Anterior cingulate cortex (tissue), 58 donors: ENCODE measurements at regions not wholly inside any gene's neighbourhood (a gene's known extent, or its start where the extent isn't known, plus 50 kb on each side); places are given as distances from the start of the nearest gene placed in this dataset.
A peak's percentile ranks its signal among the peaks of the same experiment; 100 is the strongest.
"Not testable (repeated sequence)": the region's sequence is repeated elsewhere in the genome, so short reads cannot be mapped to it uniquely, and the experiment has no call there.

Experiments
- DNase-seq, 58 donors: peaks; one replicate each; lab custom pipeline; 2025; lab: John Stamatoyannopoulos, UW

DNA sequence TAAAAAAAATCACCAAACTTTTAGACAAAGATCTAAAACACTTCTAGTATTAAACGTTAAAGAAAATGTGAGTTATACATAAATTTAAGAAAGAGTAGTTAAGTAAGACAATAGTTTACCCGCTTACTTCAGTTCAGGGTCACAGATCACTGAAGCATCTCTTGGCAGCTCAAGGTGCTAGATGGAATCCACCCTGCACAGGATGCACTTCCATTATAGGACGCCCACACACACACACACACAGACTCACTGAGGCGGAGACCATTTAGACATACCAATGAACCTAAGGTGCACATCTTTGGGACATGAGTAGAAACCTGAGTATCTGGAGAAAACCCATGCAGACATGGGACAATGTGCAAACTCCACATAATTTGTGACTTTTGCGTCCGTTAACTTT is 630.6 kb upstream of the ZNF804A start:
- no peak for DNase-seq

DNA sequence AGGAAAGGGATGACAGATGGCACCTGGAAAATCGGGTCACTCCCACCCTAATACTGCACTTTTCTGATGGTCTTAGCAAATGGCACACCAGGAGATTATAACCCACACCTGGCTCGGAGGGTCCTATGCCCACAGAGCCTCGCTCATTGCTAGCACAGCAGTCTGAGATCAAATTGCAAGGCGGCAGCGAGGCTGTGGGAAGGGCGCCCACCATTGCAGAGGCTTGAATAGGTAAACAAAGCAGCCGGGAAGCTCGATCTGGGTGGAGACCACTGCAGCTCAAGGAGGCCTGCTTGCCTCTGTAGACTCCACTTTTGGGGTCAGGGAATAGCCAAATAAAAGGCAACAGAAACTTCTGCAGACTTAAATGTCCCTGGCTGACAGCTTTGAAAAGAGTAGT is 622.7 kb upstream of the ZNF804A start:
- not testable (repeated sequence) for DNase-seq

DNA sequence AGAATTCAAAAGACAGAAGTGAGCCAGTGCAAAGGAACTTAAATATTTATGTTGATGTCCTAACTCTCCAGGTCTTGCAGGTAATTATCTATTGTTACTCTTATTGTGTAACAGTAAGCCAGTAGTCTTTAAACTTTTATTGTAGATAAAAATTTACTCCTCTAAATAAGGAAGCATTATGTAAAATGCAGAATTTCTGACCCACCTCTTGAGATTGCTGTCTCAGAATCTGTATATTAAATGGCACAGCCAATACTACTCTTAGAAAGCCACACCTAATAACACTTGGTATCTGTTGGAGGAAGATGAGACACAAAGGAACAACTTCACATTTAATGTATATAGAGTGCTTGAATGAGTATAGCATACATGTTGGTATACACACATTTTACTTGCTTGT is 613.5 kb upstream of the ZNF804A start:
- DNase-seq, result no peak

DNA sequence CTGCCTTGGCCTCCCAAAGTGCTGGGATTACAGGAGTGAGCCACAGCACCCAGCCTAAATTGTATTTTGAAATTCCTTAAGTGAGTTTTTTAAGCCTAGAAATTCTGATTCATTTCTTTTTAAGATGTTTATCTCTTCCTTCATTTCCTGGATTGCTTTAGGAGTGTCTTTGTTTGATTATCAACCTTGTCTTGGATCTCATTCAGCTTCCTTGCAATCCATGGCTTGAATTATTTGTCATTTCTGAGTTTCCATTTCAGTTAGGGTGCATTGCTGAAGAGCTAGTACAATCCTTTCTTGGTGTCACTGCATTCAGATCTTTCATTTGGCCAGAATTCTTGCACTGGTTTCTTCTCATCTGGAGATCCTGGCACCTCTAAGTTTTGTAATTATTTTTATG is 606.4 kb upstream of the ZNF804A start:
- no peak for DNase-seq

DNA sequence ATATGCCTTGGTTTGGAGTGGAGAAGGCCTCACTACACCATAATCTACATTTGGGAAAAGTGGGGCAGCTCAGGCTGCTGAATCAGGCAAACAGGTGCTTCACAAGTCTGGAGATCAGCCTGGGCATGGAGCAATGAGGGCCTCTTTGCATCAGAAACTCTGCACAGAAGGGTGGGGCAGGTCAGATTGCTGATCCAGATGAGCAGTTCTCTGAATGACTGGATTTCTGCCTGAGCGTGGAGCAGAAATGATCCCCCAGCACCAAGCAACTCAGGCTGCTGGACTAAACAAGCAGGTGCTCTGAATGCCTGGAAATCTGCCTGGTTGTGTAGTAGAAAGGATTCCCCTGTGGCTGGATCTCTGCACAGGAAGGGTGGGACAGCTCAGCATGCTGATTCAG is 605.3 kb upstream of the ZNF804A start:
- no peak for DNase-seq

DNA sequence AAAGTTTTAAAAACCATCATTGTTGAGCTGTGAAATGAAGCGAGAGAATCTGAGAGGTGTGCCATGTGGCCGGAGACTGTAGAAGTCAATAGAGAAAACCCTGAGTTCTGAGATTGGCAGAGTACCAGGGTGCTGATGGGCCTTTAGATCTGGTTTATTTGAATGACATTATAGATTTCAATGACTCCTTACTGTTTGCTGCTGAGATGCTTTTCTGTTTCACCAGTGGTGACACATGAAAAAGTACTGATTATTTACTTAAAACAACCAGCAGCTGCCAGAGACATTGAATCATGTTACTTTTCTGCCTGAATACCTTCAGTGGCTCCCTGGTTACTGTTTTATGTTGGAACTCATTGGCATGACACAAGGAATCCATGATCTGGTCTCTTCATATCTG is 602.7 kb upstream of the ZNF804A start:
- no peak for DNase-seq

DNA sequence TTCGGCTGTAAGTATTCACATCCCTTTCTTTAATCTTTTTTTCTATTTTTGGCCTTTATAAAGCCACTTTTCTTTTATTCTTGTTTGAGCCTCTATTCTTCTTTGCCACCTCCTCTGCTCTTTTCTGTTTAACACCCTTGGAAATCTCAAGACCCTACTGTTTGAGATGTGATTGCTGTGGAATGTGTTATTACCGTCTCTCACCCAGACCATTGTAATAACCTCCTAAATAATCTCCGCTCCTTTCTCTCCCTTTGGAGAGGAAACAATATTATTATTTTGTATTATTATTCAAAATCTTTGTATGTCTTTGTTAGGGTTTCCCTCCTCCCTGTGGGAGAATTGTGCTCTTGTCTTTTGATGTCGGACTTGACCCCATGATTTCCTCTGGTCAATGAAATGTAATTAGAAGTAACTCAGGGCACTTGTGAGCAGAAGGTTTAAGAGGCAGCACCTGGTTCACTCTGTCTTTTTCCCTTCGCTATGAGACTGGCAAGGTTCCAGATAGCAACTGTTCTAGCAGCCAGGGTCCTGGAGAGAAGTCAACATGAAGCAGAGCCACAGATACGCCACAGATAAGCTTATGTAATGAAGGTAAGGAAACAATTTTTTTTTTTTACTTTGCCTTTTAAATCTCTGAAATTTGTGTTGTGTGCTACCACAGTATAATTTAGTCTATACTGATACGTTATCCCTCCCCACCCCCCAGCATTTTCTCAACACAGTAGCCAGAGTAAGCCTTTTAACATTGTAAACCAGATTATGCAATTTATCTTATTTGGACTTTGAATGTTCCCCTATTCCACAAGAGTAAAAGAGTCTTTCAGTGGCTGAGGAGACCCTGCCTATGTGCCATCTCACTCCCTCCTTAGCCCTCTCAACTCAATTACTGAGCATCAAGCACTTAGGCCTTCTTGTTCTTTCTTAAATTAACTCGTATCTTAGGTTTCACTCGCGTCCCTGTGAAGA is 601.2 kb upstream of the ZNF804A start:
- DNase-seq, result no peak

DNA sequence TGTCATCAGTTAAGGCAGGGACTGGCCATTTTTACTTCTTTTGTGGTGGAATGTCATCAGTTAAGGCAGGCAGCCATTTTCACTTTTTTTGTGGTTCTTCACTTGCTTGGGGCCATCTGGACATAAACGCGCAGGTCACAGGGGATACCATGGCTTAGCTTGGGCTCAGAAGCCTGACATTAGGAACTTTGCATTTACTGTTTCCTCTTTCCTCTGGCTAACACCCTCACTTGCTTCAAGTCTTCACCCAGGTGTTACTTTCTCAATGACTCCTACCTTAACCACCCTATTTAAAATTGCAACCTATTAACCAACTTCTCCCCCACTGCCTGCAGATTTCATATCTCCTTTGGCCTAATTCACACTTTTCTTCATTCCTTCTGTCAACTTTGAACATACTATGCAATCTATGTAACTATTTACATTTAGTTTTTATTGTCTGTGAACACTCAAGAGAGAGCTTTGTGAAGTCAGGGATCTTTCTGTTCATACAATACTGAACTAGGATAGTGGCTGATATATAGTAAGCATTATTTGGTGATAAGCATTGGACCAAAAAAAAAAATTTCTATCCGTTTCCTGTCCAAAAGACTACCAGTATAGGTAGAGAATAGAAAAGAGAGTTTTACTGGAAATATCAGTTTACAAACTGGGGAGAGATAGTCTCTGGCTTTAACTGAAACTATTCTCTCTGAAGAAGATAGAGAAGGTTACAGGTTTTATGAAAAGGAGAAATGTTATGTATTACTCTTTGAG is 600.1 kb upstream of the ZNF804A start:
- no peak for DNase-seq

DNA sequence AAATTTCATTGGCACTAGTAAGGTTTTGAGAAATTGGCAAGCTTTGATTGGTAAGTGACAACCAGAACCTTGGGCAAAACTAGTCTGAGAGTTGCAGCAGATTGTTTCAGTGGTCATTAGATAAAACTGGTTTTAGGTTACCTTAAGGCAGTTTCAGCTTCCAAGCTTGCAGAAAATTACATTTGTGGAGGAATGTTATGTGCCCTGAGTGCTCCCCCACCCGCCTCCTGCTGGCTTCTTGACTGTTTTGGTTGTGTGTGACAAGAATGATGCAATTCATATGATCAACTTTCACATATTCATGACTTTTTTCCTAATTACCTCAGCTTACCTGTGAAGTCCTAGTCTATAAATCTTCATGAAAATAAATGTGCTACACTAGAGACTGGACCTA is 599.5 kb upstream of the ZNF804A start:
- no peak for DNase-seq

DNA sequence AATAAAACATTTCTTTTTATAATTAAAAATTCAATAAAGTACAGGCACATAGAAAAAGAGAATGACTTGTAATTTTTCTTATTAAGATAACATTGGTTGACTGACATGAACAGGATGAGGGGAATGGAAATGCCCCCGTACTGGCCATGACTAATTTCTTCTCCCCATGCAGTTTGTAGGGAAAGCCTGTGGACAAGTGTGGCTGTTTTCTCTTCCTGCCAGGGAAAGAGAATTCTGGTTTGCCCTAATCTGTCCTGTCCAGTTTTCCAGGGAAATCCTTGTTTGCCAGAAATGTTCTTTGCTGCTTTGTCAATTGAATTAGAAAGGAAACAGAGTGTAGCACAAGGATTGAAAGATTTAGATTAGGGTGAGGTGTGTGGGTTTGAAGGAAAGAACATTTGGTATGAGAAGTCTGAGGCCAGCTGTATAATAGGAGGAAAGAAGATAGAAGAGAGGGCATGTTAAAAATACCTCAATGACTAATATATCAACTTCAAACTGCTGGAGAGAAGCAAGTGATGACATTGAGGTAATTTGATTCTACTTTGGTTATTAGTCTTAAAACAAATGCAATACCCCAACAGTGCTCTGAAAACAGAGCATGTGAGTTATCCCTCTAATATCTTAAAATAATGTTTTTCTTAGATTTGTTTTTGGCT is 593.9 kb upstream of the ZNF804A start:
- no peak for DNase-seq

DNA sequence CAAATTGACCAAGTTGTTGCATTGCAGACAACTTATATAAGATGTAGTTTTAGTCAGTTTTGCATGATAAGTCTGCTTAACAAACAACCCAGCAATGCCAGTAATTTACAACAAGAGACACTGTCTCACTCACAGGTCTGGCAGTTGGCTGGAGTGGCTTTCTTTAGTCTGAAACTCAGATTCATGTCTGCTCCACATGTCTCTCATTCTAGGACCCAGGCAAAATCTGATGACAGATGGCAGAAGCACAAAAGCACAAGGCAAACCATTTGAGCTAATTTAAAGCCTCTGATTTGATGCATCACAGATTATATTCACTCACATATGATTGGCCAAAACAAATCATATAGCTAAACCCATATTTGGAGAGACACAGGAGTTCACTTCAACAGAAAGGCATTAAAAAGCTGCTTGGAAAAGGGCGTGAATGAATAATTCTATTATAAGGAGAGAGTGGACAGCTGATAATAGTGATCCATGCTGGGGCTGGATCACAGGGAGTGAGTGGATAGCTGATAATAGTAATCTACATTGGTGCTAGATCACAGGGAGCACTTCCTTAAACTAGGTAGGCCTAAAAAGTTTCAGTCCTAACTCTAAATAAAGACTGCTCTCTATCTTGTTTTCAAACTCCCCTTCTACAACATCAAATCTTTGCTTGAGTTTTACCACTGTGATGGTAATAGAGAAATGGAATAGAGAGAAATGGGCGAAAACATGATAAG is 593.2 kb upstream of the ZNF804A start:
- DNase-seq, result peak in 7 of 58 donors; percentile 0 to 17 (median 5)

DNA sequence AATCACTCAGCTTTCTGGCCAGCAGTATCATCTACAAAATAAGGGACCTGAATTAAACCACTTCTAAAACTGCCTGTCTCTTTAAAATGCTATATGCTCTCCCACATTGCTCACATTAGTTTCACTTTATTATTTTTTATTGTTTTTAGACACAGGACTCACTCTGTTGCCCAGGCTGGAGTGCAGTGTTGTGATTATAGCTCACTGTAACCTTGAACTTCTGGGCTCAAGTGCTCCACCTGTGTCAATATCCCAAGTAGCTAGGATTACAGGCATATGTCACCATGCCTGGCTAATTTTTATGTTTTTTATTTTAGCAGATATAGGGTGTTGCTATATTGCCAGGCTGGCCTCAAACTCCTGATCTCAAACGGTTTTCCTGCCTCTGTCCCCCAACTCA is 591.3 kb upstream of the ZNF804A start:
- DNase-seq, result no peak

DNA sequence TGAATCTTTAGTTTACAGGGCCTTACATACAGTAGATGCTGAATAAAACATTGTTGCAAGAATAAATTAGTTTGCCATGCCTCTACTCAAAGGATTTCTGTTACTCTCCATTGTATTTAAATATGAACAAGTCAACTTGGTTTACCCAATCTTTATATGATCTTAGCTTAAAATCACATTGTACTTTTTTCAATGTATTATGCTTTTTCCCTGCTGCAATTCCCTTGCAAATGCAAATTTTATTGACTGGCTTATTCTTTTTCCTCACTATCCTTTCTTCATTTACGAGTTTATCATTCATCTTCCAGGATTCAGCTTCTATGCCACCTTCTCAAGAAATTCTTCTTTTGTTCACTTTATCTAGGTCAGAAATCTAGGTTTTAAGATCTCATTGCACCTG is 571.4 kb upstream of the ZNF804A start:
- DNase-seq, result no peak

DNA sequence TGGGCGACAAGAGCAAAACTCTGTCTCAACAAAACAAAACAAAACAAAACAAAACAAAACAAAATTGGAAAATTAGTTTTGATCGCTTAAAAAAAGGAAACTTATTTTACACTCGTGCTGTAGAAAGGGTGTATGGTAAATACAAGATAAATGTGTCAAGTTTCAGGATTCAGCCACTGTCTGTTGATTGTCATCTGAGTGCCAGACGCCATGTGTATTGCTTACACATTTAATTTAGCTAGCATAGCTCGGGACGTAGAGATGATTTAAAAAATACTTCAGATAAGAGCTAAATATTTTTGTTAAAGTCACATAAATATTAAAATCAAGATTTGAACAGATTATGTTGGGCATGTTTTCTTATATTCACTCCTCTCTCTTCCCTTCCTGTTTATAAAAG is 568.1 kb upstream of the ZNF804A start:
- DNase-seq, result no peak

DNA sequence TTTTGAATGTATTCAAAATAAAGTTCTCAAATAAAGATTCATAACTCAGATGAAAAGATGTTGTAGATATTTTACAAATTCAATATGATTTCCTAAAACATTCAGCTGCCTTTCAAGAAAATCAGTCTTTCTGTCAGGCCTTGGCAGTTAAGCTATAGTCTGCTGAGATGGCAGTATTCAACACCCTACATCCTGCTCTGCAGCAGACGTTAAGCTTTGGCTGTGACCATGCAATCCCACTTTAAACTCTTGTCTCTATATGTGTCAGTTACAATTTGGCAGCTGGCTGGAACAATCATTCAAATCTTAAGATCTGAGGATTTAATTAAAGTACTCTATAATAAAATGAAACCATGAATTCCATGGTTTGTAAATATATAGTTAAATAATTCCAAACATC is 567.3 kb upstream of the ZNF804A start:
- no peak for DNase-seq

DNA sequence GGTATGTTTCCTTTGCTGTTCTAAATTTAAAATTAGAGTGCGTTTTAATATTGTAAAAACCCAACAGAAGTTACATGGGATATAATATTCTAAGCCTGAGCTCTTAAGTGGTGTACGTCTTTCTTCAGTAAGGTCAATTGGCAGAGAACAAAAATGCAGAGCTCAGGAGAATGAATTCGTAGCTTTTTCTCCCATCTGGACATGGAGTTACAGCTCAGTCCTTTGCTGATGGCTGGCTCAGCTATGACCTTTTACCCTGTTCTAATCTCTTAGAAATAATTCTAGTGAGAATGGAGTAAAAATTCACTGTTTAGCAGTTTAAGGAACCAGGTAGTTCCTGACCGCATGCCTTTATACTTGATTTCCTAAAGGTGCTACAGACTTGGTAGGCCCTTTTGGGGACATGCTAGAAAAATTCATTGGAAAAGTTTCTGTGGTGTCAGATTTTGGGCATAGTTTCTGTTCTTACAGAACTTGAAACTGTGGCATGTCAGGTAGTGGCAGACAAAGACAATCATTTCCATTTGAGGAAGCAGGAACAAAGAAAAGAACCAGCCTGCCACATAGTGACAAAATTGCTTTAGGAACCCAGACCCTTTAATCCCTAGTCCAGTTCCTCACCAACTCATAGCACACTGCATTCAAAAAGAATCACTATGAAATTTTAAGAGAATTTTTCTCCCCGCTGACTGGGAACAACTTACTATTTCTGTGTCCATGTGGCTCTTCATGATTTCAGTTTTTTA is 566.8 kb upstream of the ZNF804A start:
- DNase-seq, result no peak

DNA sequence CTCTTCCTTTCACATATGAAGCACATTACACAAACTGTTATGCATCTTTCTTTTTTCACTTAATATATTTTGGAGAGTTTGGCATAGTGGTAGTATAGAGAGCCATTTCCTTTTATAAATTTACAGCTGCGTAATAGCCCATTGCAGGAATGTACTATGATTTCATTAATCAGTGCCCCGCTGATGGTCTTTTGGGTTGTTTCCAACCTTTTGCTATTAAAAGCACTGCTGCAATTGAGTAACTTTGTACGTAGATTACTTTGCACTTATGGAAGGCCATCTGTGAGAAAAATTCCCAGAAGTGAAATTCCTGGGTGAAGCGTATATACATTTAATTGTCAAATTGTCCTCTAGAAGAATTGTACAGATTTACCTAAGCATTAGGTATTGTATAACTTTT is 565.3 kb upstream of the ZNF804A start:
- DNase-seq, result no peak

DNA sequence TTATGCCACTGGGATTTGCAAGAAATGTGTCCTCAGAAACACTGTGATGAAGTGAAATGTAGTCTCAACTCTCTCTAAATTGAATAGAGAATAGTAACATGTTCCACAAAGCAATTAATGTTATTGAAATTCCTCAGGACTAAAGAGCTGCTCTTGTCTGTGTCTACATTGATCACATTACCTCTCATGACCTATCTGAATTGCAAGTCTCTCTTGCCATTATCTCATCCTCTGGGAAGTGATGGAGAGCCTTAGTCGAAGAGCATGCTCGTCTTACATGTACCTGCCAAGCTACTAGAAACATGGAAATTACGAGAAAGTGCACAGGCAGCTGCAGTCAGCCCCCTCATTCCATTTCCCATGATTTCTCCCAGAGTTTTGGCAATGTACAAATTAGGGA is 561.1 kb upstream of the ZNF804A start:
- no peak for DNase-seq

DNA sequence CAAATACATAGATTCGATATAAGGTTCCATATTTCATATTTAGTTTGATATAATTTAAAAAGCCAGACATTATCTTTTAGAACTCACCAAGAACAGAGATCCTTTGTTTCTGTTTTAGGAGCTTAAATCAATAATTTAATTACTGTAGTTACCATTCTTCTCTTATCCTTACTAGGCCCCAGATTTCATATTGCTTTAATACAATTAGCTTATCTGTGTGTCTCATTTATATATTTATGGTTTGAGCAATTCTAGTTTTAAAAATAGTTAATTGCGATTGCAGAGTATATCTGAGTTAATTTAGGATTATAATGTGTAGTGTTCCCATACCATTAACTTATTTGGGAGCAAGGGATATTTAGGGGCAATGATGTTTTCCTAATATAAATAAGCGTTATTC is 558.8 kb upstream of the ZNF804A start:
- no peak for DNase-seq

DNA sequence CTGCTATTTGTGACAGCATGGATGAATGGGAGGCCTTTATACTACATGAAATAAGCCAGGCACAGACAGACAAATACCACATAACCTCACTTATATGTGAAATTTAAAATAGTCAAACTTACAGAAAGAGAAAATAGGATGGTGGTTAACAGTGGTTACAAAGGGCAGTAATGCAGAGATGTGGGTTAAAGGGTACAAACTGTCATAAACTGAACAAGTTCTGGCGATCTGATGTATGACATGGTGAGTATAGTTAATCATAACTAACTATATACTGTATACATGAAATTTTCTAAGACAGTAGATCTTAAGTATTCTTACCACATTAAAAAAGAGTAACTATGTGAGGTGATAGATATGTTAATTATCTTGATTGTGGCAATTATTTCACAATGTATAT is 558.1 kb upstream of the ZNF804A start:
- no peak for DNase-seq
